Vagina (tissue), 2 donors: ENCODE measurements at regions not wholly inside any gene's neighbourhood (a gene's known extent, or its start where the extent isn't known, plus 50 kb on each side); places are given as distances from the start of the nearest gene placed in this dataset.

Experiments
- DNase-seq, 2 donors: peaks; one replicate each; pipeline ENCODE4 v3.0.0-alpha.2; 2017; ENCODE audit errors: extremely low spot score in 2 of 2
- H3K27ac ChIP-seq: fragments of 200-600 bp; sonication (generic); one replicate; pipeline ENCODE4 v1.5.1; 2019
- H3K27me3 ChIP-seq: fragments of 200-600 bp; sonication (generic); one replicate; pipeline ENCODE4 v1.5.1; 2019
- H3K36me3 ChIP-seq, 2 donors: fragments of 200-600 bp; sonication (generic); one replicate each; pipeline ENCODE4 v1.5.1; 2017 to 2019
- H3K4me1 ChIP-seq: fragments of 200-600 bp; sonication (generic); one replicate; pipeline ENCODE4 v1.5.1; 2019
- H3K4me3 ChIP-seq, 2 donors: fragments of 200-600 bp; sonication (generic); 1 replicate in 1 of 2; 2 replicates in 1 of 2; pipeline ENCODE4 v1.5.1; 2016 to 2019
- H3K9me3 ChIP-seq: fragments of 200-600 bp; sonication (generic); one replicate; pipeline ENCODE4 v1.5.1; 2019
- CTCF ChIP-seq, 3 experiments: fragments of 450-650 bp in 2 of 3; fragments of 200-600 bp in 1 of 3; sonication (generic) in 1 of 3; IDR thresholded peaks; one replicate each; pipeline ENCODE4 v1.5.1; 2017 to 2019; ENCODE audit warnings: antibody characterized with exemption in 3 of 3, mild to moderate bottlenecking in 2 of 3, moderate library complexity in 2 of 3
- POLR2A ChIP-seq, 2 donors: fragments of 450-650 bp; IDR thresholded peaks; one replicate each; pipeline ENCODE4 v1.6.1; 2017; ENCODE audit warnings: antibody characterized with exemption in 2 of 2, mild to moderate bottlenecking in 2 of 2, moderate library complexity in 2 of 2
- POLR2AphosphoS5 ChIP-seq, 2 donors: sonication (generic); formaldehyde crosslinking; IDR thresholded peaks; one replicate each; pipeline ENCODE4 v1.9.0; 2017; ENCODE audit warnings: antibody characterized with exemption in 2 of 2, mild to moderate bottlenecking in 2 of 2, low read depth in 1 of 2; ENCODE audit not compliant: insufficient read depth in 1 of 2
- intact Hi-C: fragments of 100-400 bp; cut with DNase I; formaldehyde crosslinking; loops from one replicate; pipeline ENCODE4 v1.15.1; 2023

- intact Hi-C loops, result no loop called here
- H3K4me3 ChIP-seq, result no peak overlapping the region
- H3K27ac ChIP-seq, result no peak overlapping the region
- no peaks in the 10 kb centered on the region for H3K36me3 ChIP-seq
- H3K27me3 ChIP-seq, result no peaks in the 10 kb centered on the region
- TF ChIP-seq POLR2A (IDR thresholded peaks at IDR 0.05), result no peak
- no peak for TF ChIP-seq CTCF (IDR thresholded peaks at IDR 0.05)
- no peak for TF ChIP-seq POLR2AphosphoS5 (IDR thresholded peaks at IDR 0.05; ENCODE audit: insufficient read depth in 1 of 2, low read depth in 1 of 2)
- H3K4me1 ChIP-seq, result no peaks in the 10 kb centered on the region
- H3K9me3 ChIP-seq, result no peaks in the 10 kb centered on the region
- no peak for DNase-seq
Observed at GRCh38 chrX:97968376-97969163, 1084.9 kb downstream of the RPA4 start.

DNA sequence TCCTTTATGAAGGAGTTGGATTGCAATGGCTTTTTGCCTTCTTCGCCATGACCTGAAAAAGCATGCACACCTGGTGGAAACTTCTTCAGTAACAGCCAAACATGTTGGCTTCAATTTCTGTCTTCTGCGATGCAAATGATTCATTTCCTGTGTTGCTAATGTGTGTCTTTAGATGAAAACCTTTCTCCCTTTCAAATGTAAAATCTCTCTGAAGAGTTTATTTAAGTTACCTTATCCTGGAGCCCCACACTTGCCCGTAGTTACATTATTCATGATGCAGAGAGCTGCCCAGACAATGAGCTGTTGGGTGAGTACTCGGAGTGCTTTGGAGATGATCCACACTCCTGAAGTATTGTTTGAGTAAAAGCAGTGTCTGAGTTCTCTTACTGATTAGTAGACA, 1100.9 kb downstream of the RPA4 start:
- TF ChIP-seq CTCF (IDR thresholded peaks at IDR 0.05), result no peak
- TF ChIP-seq POLR2A (IDR thresholded peaks at IDR 0.05), result no peak
- Histone ChIP-seq H3K4me1 (no peaks in the 10 kb centered on the region), H3K36me3 (no peaks in the 10 kb centered on the region), H3K27ac (no peak overlapping the region), H3K9me3 (no peaks in the 10 kb centered on the region), H3K27me3 (no peaks in the 10 kb centered on the region), H3K4me3 (no peak overlapping the region)
- no peak for DNase-seq
- intact Hi-C loops, result no loop called here

DNA sequence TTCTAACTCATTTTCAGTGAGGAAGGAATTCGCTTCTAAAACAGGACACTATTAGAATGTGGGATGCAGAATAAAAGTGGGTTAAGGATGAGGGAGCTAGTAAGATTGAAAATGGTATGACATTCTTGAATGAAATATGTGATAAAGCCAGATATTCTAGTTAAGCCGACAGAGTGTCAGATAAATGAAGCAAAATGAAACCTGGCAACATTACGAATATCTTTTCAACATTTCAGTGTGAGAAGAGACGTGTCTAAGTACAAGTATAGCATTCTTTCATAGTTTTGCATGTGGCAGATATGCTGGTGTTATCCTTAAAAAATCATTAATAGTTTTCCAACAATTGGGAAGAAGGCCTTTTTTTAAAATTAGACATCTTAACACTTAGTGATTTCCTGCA, 1101.4 kb downstream of the RPA4 start:
- Histone ChIP-seq H3K36me3 (no peaks in the 10 kb centered on the region), H3K9me3 (no peaks in the 10 kb centered on the region), H3K4me1 (no peaks in the 10 kb centered on the region), H3K27me3 (no peaks in the 10 kb centered on the region), H3K27ac (no peak overlapping the region), H3K4me3 (no peak overlapping the region)
- TF ChIP-seq CTCF (IDR thresholded peaks at IDR 0.05), result no peak
- no peak for TF ChIP-seq POLR2A (IDR thresholded peaks at IDR 0.05)
- TF ChIP-seq POLR2AphosphoS5 (IDR thresholded peaks at IDR 0.05; ENCODE audit: insufficient read depth in 1 of 2, low read depth in 1 of 2), result no peak
- intact Hi-C loops, result no loop called here
- no peak for DNase-seq

DNA sequence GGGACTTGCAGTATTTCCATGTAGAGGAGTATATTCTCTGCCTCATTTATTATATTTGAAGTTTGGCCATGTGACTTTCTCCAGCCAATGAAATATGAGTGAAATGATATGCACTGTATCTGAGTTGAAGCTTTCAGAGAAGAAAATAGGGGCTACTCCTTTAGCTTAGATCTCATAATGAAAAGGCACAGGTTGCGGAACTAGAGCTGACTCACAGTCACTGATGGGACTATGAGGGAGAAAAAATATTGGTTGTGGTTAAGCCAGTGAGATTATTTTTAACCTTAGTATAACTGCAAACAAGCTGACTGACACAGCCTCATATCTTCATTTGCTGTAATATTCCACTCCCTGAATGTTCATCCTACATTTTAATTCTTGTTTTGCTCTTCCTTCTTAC, 1104.3 kb downstream of the RPA4 start:
- no peak overlapping the region for H3K4me3 ChIP-seq
- intact Hi-C loops, result no loop called here
- no peaks in the 10 kb centered on the region for H3K4me1 ChIP-seq
- no peaks in the 10 kb centered on the region for H3K9me3 ChIP-seq
- H3K27me3 ChIP-seq, result no peaks in the 10 kb centered on the region
- no peak overlapping the region for H3K27ac ChIP-seq
- TF ChIP-seq CTCF (IDR thresholded peaks at IDR 0.05) (no peak), POLR2A (IDR thresholded peaks at IDR 0.05) (no peak), POLR2AphosphoS5 (IDR thresholded peaks at IDR 0.05; ENCODE audit: insufficient read depth in 1 of 2, low read depth in 1 of 2) (no peak)
- no peaks in the 10 kb centered on the region for H3K36me3 ChIP-seq
- DNase-seq, result no peak

DNA sequence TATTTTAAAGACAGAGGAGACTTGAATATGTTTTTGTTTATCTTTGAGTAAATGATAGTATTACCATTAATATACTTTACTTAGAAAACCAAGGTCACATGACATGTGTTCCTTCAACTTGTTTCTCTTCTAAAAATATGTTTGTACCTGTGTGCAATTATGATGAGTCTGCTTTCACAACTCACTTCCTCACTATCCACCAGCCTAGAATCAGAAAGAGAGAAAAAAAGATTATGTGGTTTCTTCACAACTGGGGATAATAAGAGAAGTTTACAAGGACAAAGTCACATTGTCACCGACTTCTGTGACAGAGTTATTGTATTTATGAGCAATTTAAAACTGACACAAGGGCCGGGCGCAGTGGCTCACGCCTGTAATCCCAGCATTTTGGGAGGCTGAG, 1112.1 kb downstream of the RPA4 start:
- H3K27me3 ChIP-seq, result no peaks in the 10 kb centered on the region
- TF ChIP-seq POLR2A (IDR thresholded peaks at IDR 0.05) (no peak), POLR2AphosphoS5 (IDR thresholded peaks at IDR 0.05; ENCODE audit: insufficient read depth in 1 of 2, low read depth in 1 of 2) (no peak), CTCF (IDR thresholded peaks at IDR 0.05) (no peak)
- H3K4me1 ChIP-seq, result no peaks in the 10 kb centered on the region
- no peak overlapping the region for H3K4me3 ChIP-seq
- no peak for DNase-seq
- no peaks in the 10 kb centered on the region for H3K9me3 ChIP-seq
- intact Hi-C loops, result no loop called here
- no peak overlapping the region for H3K27ac ChIP-seq
- H3K36me3 ChIP-seq, result no peaks in the 10 kb centered on the region
